Posterior vena cava (tissue), 2 donors: ENCODE measurements at regions not wholly inside any gene's neighbourhood (a gene's known extent, or its start where the extent isn't known, plus 50 kb on each side); places are given as distances from the start of the nearest gene placed in this dataset.
"Not testable (repeated sequence)": the region's sequence is repeated elsewhere in the genome, so short reads cannot be mapped to it uniquely, and the experiment has no call there.

Source experiments
- DNase-seq: peaks from one replicate; pipeline ENCODE4 v3.0.0-alpha.2; 2020; ENCODE audit warnings: low spot score
- intact Hi-C, 2 donors: fragments of 100-400 bp; cut with DNase I; formaldehyde crosslinking; loops; one replicate each; pipeline versions ENCODE4 v1.14.1 to v1.14.2; 2022 to 2023
- donor health status: DM: yes; HTN: yes; CAD: no.
- donor health status: DM: yes; HTN: yes; CAD: no.

GRCh38 chr1:181953596-181953995 is 107.9 kb downstream of the ZNF648 start:
- intact Hi-C loops: no loop called here
- DNase-seq: no peak

DNA sequence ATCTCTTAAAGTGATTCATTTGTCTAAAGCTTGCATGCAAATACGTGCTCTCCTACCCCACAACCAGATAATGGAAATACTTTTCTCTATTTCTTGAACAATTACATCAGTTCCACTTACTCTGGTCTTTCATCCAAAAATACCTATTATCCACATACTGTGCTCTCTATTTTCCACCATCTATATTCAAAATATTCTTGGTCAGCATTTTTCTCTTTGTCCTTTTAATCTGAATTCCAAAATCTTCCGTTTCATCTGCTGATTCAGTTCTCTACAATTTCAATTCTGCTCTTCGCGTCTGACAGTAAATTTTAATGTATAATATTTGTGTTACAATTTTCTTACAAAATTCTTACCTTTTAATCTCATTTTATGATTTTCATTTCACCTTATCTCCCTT is 110.3 kb downstream of the ZNF648 start:
- intact Hi-C loops: no loop called here
- no peak for DNase-seq

- intact Hi-C loops: no loop called here
- DNase-seq: no peak
These were observed 112.0 kb downstream of the ZNF648 start for GRCh38 chr1:181949500-181949899.

- intact Hi-C loops: no loop called here
- no peak for DNase-seq
These were observed 113.1 kb downstream of the ZNF648 start for GRCh38 chr1:181948372-181948771.

DNA sequence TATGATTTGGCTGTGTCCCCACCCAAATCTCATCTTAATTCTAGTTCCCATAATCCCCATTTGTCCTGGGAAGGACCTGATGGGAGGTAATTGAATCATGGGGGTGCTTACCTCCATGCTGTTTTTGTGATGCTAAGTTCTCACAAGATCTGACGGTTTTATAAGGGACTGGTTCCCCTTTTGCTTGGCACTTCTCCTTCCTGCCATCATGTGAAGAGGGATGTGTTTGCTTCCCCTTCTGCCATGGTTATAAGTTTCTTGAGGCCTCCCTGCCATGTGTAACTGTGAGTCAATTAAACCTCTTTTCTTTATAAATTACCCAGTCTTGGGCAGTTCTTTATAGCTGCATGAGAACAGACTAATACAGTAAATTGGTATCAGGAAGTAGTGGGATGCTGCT is 114.1 kb downstream of the ZNF648 start:
- intact Hi-C loops: no loop called here
- DNase-seq: no peak

- intact Hi-C loops: no loop called here
- DNase-seq: no peak
These were observed 124.5 kb downstream of the ZNF648 start for GRCh38 chr1:181936768-181937581.

DNA sequence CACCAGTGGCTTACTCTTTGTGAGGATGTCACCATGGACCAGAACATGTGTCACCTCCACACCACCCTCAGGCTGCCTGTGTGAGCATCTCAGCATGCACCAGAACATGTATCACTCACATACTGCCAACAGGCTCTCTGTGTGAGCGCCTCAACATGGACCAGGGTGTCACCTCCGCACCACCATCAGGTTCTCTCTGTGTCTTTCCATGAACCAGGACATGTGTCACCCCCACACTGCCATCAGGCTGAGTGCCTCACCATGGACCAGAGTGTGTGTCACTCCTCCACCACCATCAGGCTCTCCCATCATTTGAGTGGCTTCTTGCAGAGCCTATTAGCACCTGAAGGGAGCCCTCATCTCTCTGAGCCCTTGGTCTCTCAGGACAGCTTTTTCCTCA is 125.2 kb downstream of the ZNF648 start:
- DNase-seq: no peak
- intact Hi-C loops: no loop called here

DNA sequence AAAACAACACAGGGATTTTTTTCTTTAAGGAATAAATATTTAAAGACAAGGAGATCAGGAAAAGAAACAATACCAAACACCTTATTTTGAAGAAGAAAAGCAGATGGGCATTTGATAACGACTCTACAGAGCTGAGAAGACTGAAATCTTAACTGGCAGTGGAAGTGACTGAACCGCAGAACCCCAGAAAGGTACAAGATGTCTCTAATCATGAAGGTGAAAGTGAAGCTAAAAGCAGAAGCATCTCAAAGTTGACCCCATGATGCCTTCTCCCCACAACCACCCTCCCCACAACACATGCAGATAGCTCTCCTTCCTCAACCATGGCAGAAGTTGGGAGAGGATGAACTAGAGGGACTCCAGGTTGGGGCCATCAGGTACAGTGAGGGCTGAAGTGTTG is 129.6 kb downstream of the ZNF648 start:
- intact Hi-C loops: no loop called here
- DNase-seq: no peak

DNA sequence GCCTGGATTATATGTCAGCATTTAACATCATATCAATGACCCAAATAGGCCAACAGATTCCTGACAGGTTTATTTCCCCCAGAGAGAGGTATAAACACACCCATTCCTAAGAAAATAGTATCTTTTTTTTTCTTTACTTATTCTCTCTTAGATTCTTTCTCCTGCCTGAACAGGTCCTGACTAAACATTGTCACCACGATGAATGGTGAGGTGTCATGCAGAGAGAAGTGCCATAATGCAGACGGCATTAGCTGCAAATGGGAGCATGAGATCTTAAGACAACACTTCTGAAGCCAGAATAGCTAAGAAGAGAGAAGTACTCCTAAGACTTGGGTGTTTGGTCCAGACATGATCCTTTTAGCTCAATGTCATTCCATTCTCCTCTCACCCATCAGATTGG is 131.3 kb downstream of the ZNF648 start:
- intact Hi-C loops: no loop called here
- DNase-seq: no peak

DNA sequence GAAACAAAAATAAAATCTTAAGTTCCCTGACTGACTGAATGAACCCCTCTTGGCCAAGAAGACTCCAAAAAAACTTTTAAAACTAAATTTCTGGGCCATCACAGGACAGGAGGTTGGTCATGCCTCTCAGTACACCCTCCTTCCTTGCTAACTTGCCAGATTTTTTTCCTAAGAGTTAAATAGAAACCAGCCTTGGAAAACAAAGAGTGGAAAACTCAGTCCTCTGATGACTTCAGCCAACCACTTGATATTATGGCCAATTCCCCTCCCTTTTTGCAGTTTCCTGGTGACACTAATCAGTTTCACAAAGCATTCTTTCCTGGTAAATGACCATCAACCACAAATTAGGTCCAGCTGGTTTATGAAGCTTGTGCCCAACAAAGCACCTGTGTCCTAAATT is 134.8 kb downstream of the ZNF648 start:
- no peak for DNase-seq
- intact Hi-C loops: no loop called here

DNA sequence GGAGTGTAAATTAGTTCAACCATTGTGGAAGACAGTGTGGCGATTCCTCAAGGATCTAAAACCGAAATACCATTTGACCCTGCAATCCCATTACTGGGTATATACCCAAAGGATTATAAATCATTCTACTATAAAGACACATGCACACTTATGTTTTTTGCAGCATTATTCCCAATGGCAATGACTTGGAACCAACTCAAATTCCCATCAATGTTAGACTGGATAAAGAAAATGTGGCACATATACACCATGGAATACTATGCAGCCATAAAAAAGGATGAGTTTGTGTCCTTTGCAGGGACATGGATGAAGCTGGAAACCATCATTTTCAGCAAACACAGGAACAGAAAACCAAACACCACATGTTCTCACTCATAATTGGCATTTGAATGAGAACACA is 137.5 kb downstream of the ZNF648 start:
- DNase-seq, intact Hi-C loops: not testable (repeated sequence)

- DNase-seq: no peak
- intact Hi-C loops: no loop called here
These were observed 142.0 kb downstream of the ZNF648 start for GRCh38 chr1:181919542-181919941.

GRCh38 chr1:181918880-181919525 is 142.5 kb downstream of the ZNF648 start:
- intact Hi-C loops: no loop called here
- DNase-seq: no peak

DNA sequence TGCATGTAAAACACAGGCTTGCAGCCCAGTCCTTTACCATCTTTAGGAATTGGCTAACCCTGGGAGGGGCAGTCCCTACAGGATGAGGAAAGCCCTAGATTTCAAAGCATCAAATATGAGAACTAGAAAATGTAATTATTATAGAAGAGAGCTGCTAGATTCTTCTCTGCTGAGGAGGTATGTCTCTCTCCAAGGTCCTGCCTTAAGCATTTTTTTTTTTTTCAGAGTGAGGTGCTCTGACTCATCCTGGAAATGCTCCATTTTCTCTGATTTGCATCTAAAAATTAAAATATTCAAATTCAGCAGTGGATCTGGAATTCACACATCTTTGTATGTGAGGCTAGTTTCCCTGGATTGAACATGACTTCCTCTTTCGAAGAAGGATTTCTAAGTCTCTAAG is 149.8 kb downstream of the ZNF648 start:
- intact Hi-C loops: no loop called here
- DNase-seq: no peak

DNA sequence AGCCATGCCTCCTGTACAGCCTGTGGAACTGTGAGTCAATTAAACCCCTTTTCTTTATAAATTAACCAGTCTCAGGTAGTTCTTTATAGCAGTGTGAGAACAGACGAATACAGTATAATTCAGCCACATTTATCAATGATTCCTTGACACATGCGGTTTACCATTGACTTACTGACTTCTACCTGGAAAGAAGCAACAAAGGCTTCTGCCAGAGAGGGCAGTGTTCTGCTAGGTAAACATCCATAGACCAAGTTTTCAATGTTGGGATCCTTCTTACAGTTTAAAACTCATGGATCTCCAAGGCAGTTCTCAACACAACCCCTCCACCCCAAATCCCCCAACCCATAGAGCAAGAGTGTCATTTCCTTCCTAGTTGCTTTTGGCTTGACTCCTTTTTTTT is 150.6 kb downstream of the ZNF648 start:
- no peak for DNase-seq
- intact Hi-C loops: no loop called here

DNA sequence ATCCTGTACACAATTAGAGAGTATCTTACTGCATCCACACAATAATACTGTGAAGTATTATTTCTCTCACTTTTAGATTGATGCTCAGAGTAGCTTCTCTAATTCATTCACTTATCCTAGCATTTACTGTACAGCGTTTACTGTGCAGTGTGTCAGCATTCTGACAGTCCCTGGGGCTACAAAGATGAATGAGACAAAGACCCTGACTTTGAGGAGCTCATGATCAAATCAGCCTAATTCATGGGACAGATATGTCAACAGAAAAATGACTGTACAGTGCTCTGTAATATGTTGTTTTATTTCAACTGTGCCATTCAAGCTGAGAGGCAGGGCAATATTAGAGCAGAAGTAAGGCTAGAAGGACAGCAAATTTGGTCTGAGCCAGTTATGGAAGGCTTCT is 152.5 kb downstream of the ZNF648 start:
- intact Hi-C loops: no loop called here
- DNase-seq: no peak

DNA sequence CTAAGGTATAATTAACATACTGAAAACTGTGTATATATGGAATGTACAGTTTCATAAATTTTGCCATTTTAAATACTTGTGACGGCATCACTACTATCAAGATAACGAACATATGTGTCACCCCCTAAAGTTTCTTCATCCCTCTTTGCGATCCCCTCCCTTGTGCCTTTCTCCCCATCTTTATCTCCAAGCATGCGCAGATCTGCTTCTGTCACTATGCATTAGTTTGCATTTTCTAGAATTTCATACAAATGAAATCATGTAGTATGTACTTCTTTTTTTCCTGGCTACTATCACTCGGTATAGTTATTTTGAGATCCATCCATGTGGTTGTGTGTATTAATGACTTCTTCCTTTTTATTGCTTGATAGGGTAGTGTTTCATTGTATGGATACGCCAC is 154.9 kb downstream of the ZNF648 start:
- no peak for DNase-seq
- intact Hi-C loops: no loop called here

DNA sequence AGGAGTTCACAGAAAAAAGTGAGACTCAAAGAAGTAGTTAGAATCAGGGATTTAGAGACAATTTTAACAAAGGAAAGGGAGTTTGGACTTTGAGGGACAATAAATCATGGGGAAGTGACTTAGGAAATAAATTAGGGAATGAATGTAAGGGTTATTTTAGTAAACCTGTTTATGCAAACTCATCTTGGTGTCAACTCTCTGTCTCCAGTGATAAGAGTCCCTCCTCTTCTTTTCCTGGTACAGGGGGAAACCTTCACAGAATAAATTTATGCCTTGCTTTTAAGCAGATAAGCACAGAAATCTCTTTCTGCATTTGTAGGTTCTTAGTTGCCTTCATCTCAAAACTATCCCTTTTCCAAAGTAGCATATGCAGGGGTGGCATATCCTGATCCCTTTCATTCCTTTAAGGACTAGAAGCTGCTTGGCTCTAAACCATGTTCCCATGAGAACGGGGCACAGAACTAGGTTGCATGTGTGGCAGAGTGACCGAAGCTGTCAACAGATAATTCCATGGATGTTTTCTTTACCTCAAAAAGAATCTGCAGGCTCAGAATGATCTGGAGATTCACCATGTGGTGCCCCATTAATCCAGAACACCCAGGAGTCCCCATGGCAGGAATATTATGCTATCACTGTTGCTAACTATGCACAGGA is 155.4 kb downstream of the ZNF648 start:
- no peak for DNase-seq
- intact Hi-C loops: no loop called here

- no peak for DNase-seq
- intact Hi-C loops: no loop called here
These were observed 162.7 kb downstream of the ZNF648 start for GRCh38 chr1:181898773-181899172.

- intact Hi-C loops: no loop called here
- DNase-seq: no peak
These were observed 164.7 kb downstream of the ZNF648 start for GRCh38 chr1:181896824-181897223.

- intact Hi-C loops: no loop called here
- DNase-seq: no peak
These were observed 167.1 kb downstream of the ZNF648 start for GRCh38 chr1:181894439-181894859.
